IMR-90 (cell line): ENCODE measurements at regions not wholly inside any gene's neighbourhood (a gene's known extent, or its start where the extent isn't known, plus 50 kb on each side); places are given as distances from the start of the nearest gene placed in this dataset.

ENCODE experiments used
- CEBPB ChIP-seq: IDR thresholded peaks from 2 replicates; pipeline ENCODE4 v1.6.1; 2012; ENCODE audit warnings: low read depth, low read length, improper control_type of control experiment
- MXI1 ChIP-seq: IDR thresholded peaks from 2 replicates; pipeline ENCODE4 v1.6.1; 2012; ENCODE audit warnings: low read depth, mild to moderate bottlenecking, low read length, moderate library complexity, borderline replicate concordance
- POLR2A ChIP-seq: IDR thresholded peaks from 2 replicates; pipeline ENCODE4 v1.6.1; 2012; ENCODE audit warnings: mild to moderate bottlenecking, low read depth, low read length
- RAD21 ChIP-seq: IDR thresholded peaks from 2 replicates; pipeline ENCODE4 v1.6.1; 2012; ENCODE audit warnings: low read length, improper control_type of control experiment
- RFX5 ChIP-seq: IDR thresholded peaks from 2 replicates; pipeline ENCODE4 v1.8.0; 2012; ENCODE audit warnings: low read depth, mild to moderate bottlenecking, low read length, moderate library complexity
- SMC3 ChIP-seq: fragments of 150-350 bp; IDR thresholded peaks from 2 replicates; pipeline ENCODE4 v1.6.1; 2016; ENCODE audit warnings: low read depth, mild to moderate bottlenecking, antibody characterized with exemption, low read length, moderate library complexity
- TF ChIP-seq, protein P1 (sequence below): conservative IDR thresholded peaks from 2 replicates; pipeline ENCODE4 v1.5.1; 2012; ENCODE audit warnings: mild to moderate bottlenecking, low read depth, low read length, improper control_type of control experiment
- TF ChIP-seq, protein P2 (sequence below): fragments of 150-350 bp; IDR thresholded peaks from 2 replicates; pipeline ENCODE4 v1.6.1; 2017; ENCODE audit warnings: mild to moderate bottlenecking, antibody characterized with exemption, low read length, low read depth

DNA sequence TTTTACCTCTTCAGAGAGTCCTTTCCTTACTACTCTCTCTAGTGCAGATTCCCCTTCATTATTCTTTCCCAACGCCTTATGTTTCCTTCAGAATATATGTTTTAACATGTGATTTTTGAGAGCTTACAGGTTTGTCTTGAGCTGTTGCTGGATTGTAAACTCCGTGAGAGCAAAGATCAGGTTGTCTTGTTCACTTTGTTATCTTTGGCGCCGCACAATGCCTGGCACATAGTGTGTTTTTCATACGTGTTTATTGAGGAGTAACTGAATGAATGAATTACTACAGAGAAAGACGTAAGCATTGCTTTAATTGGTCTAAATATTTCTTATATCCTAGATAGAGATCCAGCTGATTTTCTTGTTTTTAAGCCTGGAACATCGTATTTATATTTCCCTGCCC is 80.5 kb upstream of the SLC4A4 start:
- TF ChIP-seq, protein P1, sequence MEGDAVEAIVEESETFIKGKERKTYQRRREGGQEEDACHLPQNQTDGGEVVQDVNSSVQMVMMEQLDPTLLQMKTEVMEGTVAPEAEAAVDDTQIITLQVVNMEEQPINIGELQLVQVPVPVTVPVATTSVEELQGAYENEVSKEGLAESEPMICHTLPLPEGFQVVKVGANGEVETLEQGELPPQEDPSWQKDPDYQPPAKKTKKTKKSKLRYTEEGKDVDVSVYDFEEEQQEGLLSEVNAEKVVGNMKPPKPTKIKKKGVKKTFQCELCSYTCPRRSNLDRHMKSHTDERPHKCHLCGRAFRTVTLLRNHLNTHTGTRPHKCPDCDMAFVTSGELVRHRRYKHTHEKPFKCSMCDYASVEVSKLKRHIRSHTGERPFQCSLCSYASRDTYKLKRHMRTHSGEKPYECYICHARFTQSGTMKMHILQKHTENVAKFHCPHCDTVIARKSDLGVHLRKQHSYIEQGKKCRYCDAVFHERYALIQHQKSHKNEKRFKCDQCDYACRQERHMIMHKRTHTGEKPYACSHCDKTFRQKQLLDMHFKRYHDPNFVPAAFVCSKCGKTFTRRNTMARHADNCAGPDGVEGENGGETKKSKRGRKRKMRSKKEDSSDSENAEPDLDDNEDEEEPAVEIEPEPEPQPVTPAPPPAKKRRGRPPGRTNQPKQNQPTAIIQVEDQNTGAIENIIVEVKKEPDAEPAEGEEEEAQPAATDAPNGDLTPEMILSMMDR: no peak
- no peak for TF ChIP-seq CEBPB
- no peak for TF ChIP-seq POLR2A
- no peak for TF ChIP-seq RFX5
- no peak for TF ChIP-seq RAD21
- TF ChIP-seq, protein P2, sequence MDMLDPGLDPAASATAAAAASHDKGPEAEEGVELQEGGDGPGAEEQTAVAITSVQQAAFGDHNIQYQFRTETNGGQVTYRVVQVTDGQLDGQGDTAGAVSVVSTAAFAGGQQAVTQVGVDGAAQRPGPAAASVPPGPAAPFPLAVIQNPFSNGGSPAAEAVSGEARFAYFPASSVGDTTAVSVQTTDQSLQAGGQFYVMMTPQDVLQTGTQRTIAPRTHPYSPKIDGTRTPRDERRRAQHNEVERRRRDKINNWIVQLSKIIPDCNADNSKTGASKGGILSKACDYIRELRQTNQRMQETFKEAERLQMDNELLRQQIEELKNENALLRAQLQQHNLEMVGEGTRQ: no peak
- TF ChIP-seq SMC3: no peak
- TF ChIP-seq MXI1: no peak
